ENCODE measurements at regions not wholly inside any gene's neighbourhood (a gene's known extent, or its start where the extent isn't known, plus 50 kb on each side); places are given as distances from the start of the nearest gene placed in this dataset.

DNA sequence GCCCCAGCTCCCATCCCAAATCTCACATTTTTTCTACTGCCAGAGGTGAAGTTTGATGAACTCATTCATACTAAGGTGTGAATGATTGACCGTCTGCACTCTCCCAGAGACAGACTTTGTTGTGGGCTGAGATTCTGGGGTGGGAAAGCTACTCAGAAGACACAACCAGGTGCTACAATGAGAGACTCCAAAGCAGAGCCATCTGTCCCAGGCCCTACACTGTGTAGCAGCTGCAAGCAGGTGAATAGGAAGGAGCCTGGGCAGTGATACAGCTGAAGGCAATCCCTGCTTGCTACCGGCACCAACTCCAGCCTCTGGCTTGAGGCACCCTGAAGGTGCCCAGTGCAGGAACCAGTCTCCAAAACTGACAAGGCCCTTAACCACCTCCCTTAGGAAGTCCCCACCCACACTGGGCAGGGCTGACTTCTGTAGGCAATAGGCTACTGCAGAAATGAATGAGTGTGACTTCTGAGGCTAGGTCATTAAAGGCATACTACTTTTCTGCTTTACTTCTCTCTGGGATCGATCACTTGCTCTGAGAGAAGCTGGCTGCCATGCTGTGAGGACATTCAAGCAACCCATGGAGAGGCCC, 79.7 kb upstream of the RUNX3 start:
- Histone ChIP-seq H2AK9ac (replicated peaks; ENCODE audit: low read depth, low read length, poor library complexity) (no peak overlapping the region), H3K9me3 (ENCODE audit: control insufficient read depth, insufficient read depth, low read length) (peaks cover 7% of the 10 kb centered on the region), H4K8ac (ENCODE audit: low read depth in 2 of 2, low read length in 2 of 2) (no peak overlapping the region), H2BK120ac (ENCODE audit: low read depth, low read length) (no peak overlapping the region), H3K4ac (ENCODE audit: low read depth, low read length) (no peak overlapping the region), H4K20me1 (ENCODE audit: insufficient read depth, low read length) (no peaks in the 10 kb centered on the region), H3K14ac (replicated peaks; ENCODE audit: low read depth, low read length) (peak overlapping the region; percentile 21; the same call in 1 of the 2 replicates), H2AFZ (replicated peaks; ENCODE audit: low read length, poor library complexity) (no peak overlapping the region), H2BK15ac (ENCODE audit: low read depth, low read length) (no peak overlapping the region), H4K5ac (ENCODE audit: low read depth, low read length) (no peak overlapping the region), H3K36me3 (ENCODE audit: control insufficient read depth, insufficient read depth, low read length) (no peaks in the 10 kb centered on the region), H3K4me3 (ENCODE audit: insufficient read depth, low read depth, low read length) (no peak overlapping the region), H3K79me1 (ENCODE audit: low read depth in 1 of 2, low read length in 2 of 2) (no peaks in the 10 kb centered on the region), H3K9me1 (ENCODE audit: insufficient read depth, low read length) (no peaks in the 10 kb centered on the region), H2BK20ac (ENCODE audit: low read depth, low read length) (no peak overlapping the region), H3K27me3 (ENCODE audit: control insufficient read depth, insufficient read depth, low read length) (peaks cover 18% of the 10 kb centered on the region), H3K4me1 (ENCODE audit: control insufficient read depth, insufficient read depth, low read length) (peaks cover 2% of the 10 kb centered on the region; the same call in 1 of the 2 replicates), H3K18ac (ENCODE audit: low read depth, low read length) (no peak overlapping the region), H2BK5ac (ENCODE audit: low read depth, low read length, poor library complexity, severe bottlenecking) (no peak overlapping the region), H3K4me2 (ENCODE audit: low read depth, low read length) (no peak overlapping the region), H3K23ac (ENCODE audit: low read depth, low read length) (no peak overlapping the region), H3K27ac (ENCODE audit: insufficient read depth, low read length) (no peak overlapping the region), H2AK5ac (ENCODE audit: low read depth, low read length) (no peak overlapping the region), H4K91ac (ENCODE audit: insufficient read depth, low read depth, low read length) (no peak overlapping the region), H3K56ac (ENCODE audit: extremely low read depth, insufficient read depth, low read length) (no peak overlapping the region), H3K9ac (ENCODE audit: low read depth, low read length) (no peak overlapping the region)
- CTCF ChIA-PET = no interaction called here
- 80% methylated on average over 1 of the region's 3 CpGs; no CpG with 5 or more reads in 1 of the 2 experiments for WGBS, 2 experiments (ENCODE audit: extremely low coverage in 2 of 2, insufficient read length in 1 of 2)
- dilution Hi-C loops (cut with HindIII; ENCODE audit: low sequenced_read_pairs, unreplicated experiment) = no loop called here
- no peak for DNase-seq
- POLR2A ChIA-PET (ENCODE audit: unreplicated experiment) = no interaction called here
- intact Hi-C loops (cut with micrococcal nuclease) = no loop called here
- no peak for TF ChIP-seq FOS (IDR thresholded peaks at IDR 0.05; ENCODE audit: low read depth, low read length)
- TF ChIP-seq CHD1 (IDR thresholded peaks at IDR 0.05; ENCODE audit: low read depth, low read length) = no peak
- no peak for TF ChIP-seq POLR2A (IDR thresholded peaks at IDR 0.05; ENCODE audit: low read depth, low read length)
- no peak for TF ChIP-seq MAFK (IDR thresholded peaks at IDR 0.05; ENCODE audit: low read depth, low read length)
- TF ChIP-seq RCOR1 (IDR thresholded peaks at IDR 0.05; ENCODE audit: insufficient replicate concordance, low read length) = no peak
- TF ChIP-seq SMC3 (IDR thresholded peaks at IDR 0.05; ENCODE audit: low read depth, low read length) = no peak
- no peak for TF ChIP-seq MXI1 (IDR thresholded peaks at IDR 0.05; ENCODE audit: borderline replicate concordance, low read depth, low read length)
- TF ChIP-seq, protein P1, sequence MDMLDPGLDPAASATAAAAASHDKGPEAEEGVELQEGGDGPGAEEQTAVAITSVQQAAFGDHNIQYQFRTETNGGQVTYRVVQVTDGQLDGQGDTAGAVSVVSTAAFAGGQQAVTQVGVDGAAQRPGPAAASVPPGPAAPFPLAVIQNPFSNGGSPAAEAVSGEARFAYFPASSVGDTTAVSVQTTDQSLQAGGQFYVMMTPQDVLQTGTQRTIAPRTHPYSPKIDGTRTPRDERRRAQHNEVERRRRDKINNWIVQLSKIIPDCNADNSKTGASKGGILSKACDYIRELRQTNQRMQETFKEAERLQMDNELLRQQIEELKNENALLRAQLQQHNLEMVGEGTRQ (IDR thresholded peaks at IDR 0.05; ENCODE audit: low read depth, low read length) = no peak
- TF ChIP-seq NFE2L2 (IDR thresholded peaks at IDR 0.05; ENCODE audit: low read depth, low read length) = no peak
- no peak for TF ChIP-seq MAZ (IDR thresholded peaks at IDR 0.05; ENCODE audit: borderline replicate concordance, low read depth, low read length)
- TF ChIP-seq, protein P2, sequence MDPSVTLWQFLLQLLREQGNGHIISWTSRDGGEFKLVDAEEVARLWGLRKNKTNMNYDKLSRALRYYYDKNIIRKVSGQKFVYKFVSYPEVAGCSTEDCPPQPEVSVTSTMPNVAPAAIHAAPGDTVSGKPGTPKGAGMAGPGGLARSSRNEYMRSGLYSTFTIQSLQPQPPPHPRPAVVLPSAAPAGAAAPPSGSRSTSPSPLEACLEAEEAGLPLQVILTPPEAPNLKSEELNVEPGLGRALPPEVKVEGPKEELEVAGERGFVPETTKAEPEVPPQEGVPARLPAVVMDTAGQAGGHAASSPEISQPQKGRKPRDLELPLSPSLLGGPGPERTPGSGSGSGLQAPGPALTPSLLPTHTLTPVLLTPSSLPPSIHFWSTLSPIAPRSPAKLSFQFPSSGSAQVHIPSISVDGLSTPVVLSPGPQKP (IDR thresholded peaks at IDR 0.05; ENCODE audit: borderline replicate concordance, low read depth, low read length) = no peak
- TF ChIP-seq, protein P3, sequence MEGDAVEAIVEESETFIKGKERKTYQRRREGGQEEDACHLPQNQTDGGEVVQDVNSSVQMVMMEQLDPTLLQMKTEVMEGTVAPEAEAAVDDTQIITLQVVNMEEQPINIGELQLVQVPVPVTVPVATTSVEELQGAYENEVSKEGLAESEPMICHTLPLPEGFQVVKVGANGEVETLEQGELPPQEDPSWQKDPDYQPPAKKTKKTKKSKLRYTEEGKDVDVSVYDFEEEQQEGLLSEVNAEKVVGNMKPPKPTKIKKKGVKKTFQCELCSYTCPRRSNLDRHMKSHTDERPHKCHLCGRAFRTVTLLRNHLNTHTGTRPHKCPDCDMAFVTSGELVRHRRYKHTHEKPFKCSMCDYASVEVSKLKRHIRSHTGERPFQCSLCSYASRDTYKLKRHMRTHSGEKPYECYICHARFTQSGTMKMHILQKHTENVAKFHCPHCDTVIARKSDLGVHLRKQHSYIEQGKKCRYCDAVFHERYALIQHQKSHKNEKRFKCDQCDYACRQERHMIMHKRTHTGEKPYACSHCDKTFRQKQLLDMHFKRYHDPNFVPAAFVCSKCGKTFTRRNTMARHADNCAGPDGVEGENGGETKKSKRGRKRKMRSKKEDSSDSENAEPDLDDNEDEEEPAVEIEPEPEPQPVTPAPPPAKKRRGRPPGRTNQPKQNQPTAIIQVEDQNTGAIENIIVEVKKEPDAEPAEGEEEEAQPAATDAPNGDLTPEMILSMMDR (conservative IDR thresholded peaks at IDR 0.05; ENCODE audit: low read depth, low read length) = no peak
- no peak for TF ChIP-seq CEBPB (IDR thresholded peaks at IDR 0.05; ENCODE audit: low read depth, low read length)
- no peak for TF ChIP-seq BHLHE40 (IDR thresholded peaks at IDR 0.05; ENCODE audit: low read depth, low read length)
- TF ChIP-seq RAD21 (IDR thresholded peaks at IDR 0.05; ENCODE audit: low read length) = no peak
- TF ChIP-seq RFX5 (IDR thresholded peaks at IDR 0.05; ENCODE audit: low read depth, low read length) = no peak
- no peak for ATAC-seq (ENCODE audit: low read depth)
- in situ Hi-C loops (cut with MboI; ENCODE audit: low sequenced_read_pairs) = no loop called here
- BruUV-seq (replicated peaks) = no TSS peak

Data from IMR-90 (cell line).